Esophagus muscularis mucosa (tissue), 4 donors: ENCODE measurements at regions not wholly inside any gene's neighbourhood (a gene's known extent, or its start where the extent isn't known, plus 50 kb on each side); places are given as distances from the start of the nearest gene placed in this dataset.

ENCODE experiments used
- EP300 ChIP-seq: sonication (generic); formaldehyde crosslinking; IDR thresholded peaks from one replicate; pipeline ENCODE4 v1.6.1; 2017; ENCODE audit warnings: antibody characterized with exemption
- POLR2A ChIP-seq: fragments of 450-650 bp; IDR thresholded peaks from one replicate; pipeline ENCODE4 v1.6.1; 2017; ENCODE audit warnings: antibody characterized with exemption, moderate library complexity, mild to moderate bottlenecking, low read depth
- TF ChIP-seq, protein P1 (sequence below), 3 experiments: fragments of 200-600 bp in 2 of 3; fragments of 450-650 bp in 1 of 3; sonication (generic) in 2 of 3; IDR thresholded peaks; one replicate each; pipeline ENCODE4 v1.5.1; 2017 to 2019; ENCODE audit warnings: antibody characterized with exemption in 3 of 3, mild to moderate bottlenecking in 2 of 3, moderate library complexity in 1 of 3

DNA sequence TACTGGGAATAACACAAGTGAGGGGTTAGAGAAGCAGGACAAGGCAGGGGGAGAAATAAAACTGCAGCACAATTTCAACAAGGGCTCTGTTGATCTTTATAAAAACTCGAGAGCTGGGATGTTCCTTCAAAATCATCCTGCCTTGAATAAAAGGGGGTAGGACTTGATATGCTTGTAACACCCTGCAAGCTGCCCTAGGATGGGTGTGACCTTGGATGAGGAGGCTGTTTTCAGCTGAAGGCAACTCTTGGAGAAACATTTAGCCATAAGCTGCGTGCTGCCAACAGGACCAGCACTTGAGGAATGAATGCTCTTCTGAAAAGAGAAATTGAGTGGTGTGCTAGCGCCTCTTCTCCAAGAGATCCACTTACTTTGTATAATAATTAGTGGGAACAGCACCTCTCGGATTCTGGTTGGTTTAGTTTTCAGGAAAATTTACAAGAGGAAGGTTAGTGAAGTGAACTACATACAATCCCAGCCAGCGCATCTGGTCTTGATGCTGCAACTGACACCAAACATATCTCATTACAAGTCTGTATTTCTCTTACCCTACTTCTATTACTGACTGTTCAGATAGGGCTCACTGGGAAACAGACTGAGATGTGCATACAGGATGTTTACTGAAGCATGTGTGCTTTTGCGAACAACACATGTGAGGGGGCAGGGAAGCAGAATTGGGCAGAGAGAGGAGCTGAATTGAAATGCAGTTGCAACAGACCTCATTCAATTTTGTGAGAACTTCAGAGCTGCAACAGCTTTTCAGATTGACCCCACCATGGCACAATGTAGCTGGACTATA is 643.0 kb upstream of the GOLIM4 start:
- TF ChIP-seq, protein P1, sequence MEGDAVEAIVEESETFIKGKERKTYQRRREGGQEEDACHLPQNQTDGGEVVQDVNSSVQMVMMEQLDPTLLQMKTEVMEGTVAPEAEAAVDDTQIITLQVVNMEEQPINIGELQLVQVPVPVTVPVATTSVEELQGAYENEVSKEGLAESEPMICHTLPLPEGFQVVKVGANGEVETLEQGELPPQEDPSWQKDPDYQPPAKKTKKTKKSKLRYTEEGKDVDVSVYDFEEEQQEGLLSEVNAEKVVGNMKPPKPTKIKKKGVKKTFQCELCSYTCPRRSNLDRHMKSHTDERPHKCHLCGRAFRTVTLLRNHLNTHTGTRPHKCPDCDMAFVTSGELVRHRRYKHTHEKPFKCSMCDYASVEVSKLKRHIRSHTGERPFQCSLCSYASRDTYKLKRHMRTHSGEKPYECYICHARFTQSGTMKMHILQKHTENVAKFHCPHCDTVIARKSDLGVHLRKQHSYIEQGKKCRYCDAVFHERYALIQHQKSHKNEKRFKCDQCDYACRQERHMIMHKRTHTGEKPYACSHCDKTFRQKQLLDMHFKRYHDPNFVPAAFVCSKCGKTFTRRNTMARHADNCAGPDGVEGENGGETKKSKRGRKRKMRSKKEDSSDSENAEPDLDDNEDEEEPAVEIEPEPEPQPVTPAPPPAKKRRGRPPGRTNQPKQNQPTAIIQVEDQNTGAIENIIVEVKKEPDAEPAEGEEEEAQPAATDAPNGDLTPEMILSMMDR (IDR thresholded peaks at IDR 0.05) = no peak
- TF ChIP-seq EP300 = no peak
- no peak for TF ChIP-seq POLR2A
